ENCODE measurements at regions not wholly inside any gene's neighbourhood (a gene's known extent, or its start where the extent isn't known, plus 50 kb on each side); places are given as distances from the start of the nearest gene placed in this dataset.

- TF ChIP-seq CTCF (conservative IDR thresholded peaks at IDR 0.05): no peak
- no peak for TF ChIP-seq ZFX (IDR thresholded peaks at IDR 0.05)
Observed at GRCh38 chr5:9699681-9700080, 69.5 kb upstream of the TAS2R1 start.
